GM23338 (cell line): ENCODE measurements at regions not wholly inside any gene's neighbourhood (a gene's known extent, or its start where the extent isn't known, plus 50 kb on each side); places are given as distances from the start of the nearest gene placed in this dataset.

ENCODE experiments used
- ATAC-seq: fragments of 200-7000 bp; cut with Tn5 transposase; 3 replicates; pipeline ENCODE4 v1.9.1; 2020
- DNase-seq: peaks from one replicate; pipeline ENCODE4 v3.0.0-alpha.2; 2015; ENCODE audit warnings: low spot score
- H2AFZ ChIP-seq: fragments of 200-600 bp; sonication (generic); 2 replicates; pipeline ENCODE4 v1.8.0; 2016; ENCODE audit warnings: antibody characterized with exemption, mild to moderate bottlenecking, moderate library complexity
- H3F3A ChIP-seq: fragments of 200-600 bp; sonication (generic); replicated peaks from 2 replicates; pipeline ENCODE4 v1.8.0; 2017; ENCODE audit warnings: antibody characterized with exemption, mixed run types, low read depth
- H3K27ac ChIP-seq: fragments of 200-600 bp; sonication (generic); 2 replicates; pipeline ENCODE4 v1.6.1; 2016; ENCODE audit warnings: low read depth
- H3K27me3 ChIP-seq: fragments of 200-600 bp; sonication (generic); 2 replicates; pipeline ENCODE4 v1.8.0; 2016; ENCODE audit warnings: mild to moderate bottlenecking, mixed run types, moderate library complexity; ENCODE audit not compliant: insufficient read depth
- H3K36me3 ChIP-seq: fragments of 200-600 bp; sonication (generic); 2 replicates; pipeline ENCODE4 v1.8.0; 2016; ENCODE audit warnings: mild to moderate bottlenecking; ENCODE audit not compliant: insufficient read depth
- H3K4me1 ChIP-seq: fragments of 200-600 bp; sonication (generic); 2 replicates; pipeline ENCODE4 v1.8.0; 2016; ENCODE audit warnings: mild to moderate bottlenecking, moderate library complexity; ENCODE audit not compliant: insufficient read depth
- H3K4me2 ChIP-seq: fragments of 200-600 bp; sonication (generic); 2 replicates; pipeline ENCODE4 v1.7.1; 2017; ENCODE audit warnings: mixed run types
- H3K4me3 ChIP-seq: fragments of 200-600 bp; sonication (generic); 2 replicates; pipeline ENCODE4 v1.6.1; 2016; ENCODE audit warnings: mixed run types
- H3K79me2 ChIP-seq: fragments of 200-600 bp; sonication (generic); replicated peaks from 2 replicates; pipeline ENCODE4 v1.8.0; 2017; ENCODE audit warnings: mild to moderate bottlenecking; ENCODE audit not compliant: insufficient read depth
- H3K9me2 ChIP-seq: fragments of 200-600 bp; sonication (generic); 2 replicates; pipeline ENCODE4 v1.8.0; 2017; ENCODE audit not compliant: insufficient read depth
- H4K20me1 ChIP-seq: fragments of 200-600 bp; sonication (generic); replicated peaks from 2 replicates; pipeline ENCODE4 v1.8.0; 2017; ENCODE audit warnings: mild to moderate bottlenecking; ENCODE audit not compliant: insufficient read depth
- H3K27ac Mint-ChIP-seq: 2 replicates; pipeline ENCODE4 v1.8.0; 2020; ENCODE audit warnings: inconsistent platforms, mild to moderate bottlenecking, moderate library complexity, mixed read lengths
- H3K27me3 Mint-ChIP-seq: 3 replicates; pipeline ENCODE4 v1.8.0; 2022; ENCODE audit warnings: low read depth, mild to moderate bottlenecking, moderate library complexity, mixed read lengths, inconsistent platforms; ENCODE audit not compliant: insufficient read depth, poor library complexity
- H3K36me3 Mint-ChIP-seq: 3 replicates; pipeline ENCODE4 v1.8.0; 2021; ENCODE audit warnings: low read depth, mild to moderate bottlenecking, inconsistent platforms, moderate library complexity, mixed read lengths
- H3K4me1 Mint-ChIP-seq: 3 replicates; pipeline ENCODE4 v1.8.0; 2020; ENCODE audit warnings: mild to moderate bottlenecking, inconsistent platforms, mixed read lengths
- H3K4me3 Mint-ChIP-seq: 3 replicates; pipeline ENCODE4 v1.8.0; 2021; ENCODE audit warnings: moderate library complexity, mild to moderate bottlenecking, inconsistent platforms, mixed read lengths
- H3K9me3 Mint-ChIP-seq: 3 replicates; pipeline ENCODE4 v1.8.0; 2020; ENCODE audit warnings: moderate library complexity, mild to moderate bottlenecking, inconsistent platforms, mixed read lengths
- CREB1 ChIP-seq: fragments of 250-450 bp; sonication (Bioruptor Pico); IDR thresholded peaks from 2 replicates; pipeline ENCODE4 v1.5.0; 2020; ENCODE audit warnings: low read depth, mild to moderate bottlenecking, moderate library complexity
- ETS1 ChIP-seq: IDR thresholded peaks from 2 replicates; pipeline ENCODE4 v1.6.1; 2016; ENCODE audit warnings: antibody characterized with exemption
- EZH2 ChIP-seq: fragments of 200-600 bp; sonication (generic); IDR thresholded peaks from one replicate; pipeline ENCODE4 v1.8.0; 2017; ENCODE audit warnings: antibody characterized with exemption, mild to moderate bottlenecking, low read depth; ENCODE audit not compliant: unreplicated experiment
- EZH2phosphoT487 ChIP-seq: fragments of 200-600 bp; sonication (generic); IDR thresholded peaks from one replicate; pipeline ENCODE4 v1.8.1; 2018; ENCODE audit warnings: antibody characterized with exemption; ENCODE audit not compliant: unreplicated experiment
- JUNB ChIP-seq: IDR thresholded peaks from one replicate; pipeline ENCODE4 v1.6.1; 2016; ENCODE audit warnings: antibody characterized with exemption; ENCODE audit not compliant: unreplicated experiment
- NANOG ChIP-seq: IDR thresholded peaks from 2 replicates; pipeline ENCODE4 v1.6.1; 2016; ENCODE audit warnings: antibody characterized with exemption, borderline replicate concordance
- POLR2AphosphoS5 ChIP-seq: IDR thresholded peaks from 2 replicates; pipeline ENCODE4 v1.6.1; 2016; ENCODE audit warnings: antibody characterized with exemption, low read depth
- REST ChIP-seq: IDR thresholded peaks from one replicate; pipeline ENCODE4 v1.6.1; 2018; ENCODE audit warnings: antibody characterized with exemption; ENCODE audit not compliant: unreplicated experiment
- STAT1 ChIP-seq: IDR thresholded peaks from one replicate; pipeline ENCODE4 v1.6.1; 2016; ENCODE audit warnings: antibody characterized with exemption; ENCODE audit not compliant: unreplicated experiment
- ZNF114 ChIP-seq: fragments of 250-450 bp; sonication (Bioruptor Pico); IDR thresholded peaks from 2 replicates; pipeline ENCODE4 v1.5.0; 2020; ENCODE audit warnings: mild to moderate bottlenecking, moderate library complexity
- ZNF331 ChIP-seq: fragments of 250-450 bp; sonication (Bioruptor Pico); IDR thresholded peaks from 2 replicates; pipeline ENCODE4 v1.5.0; 2020; ENCODE audit warnings: low read depth, mild to moderate bottlenecking, moderate library complexity
- TF ChIP-seq, protein P1 (sequence below): fragments of 250-450 bp; sonication (Bioruptor Pico); IDR thresholded peaks from 2 replicates; pipeline ENCODE4 v1.5.0; 2020; ENCODE audit warnings: mild to moderate bottlenecking, moderate library complexity
- TF ChIP-seq, protein P2 (sequence below), 2 experiments: fragments of 200-600 bp in 1 of 2; sonication (generic) in 1 of 2; conservative IDR thresholded peaks; 2 replicates each; pipeline versions ENCODE4 v1.5.1 to v1.6.1; 2016 to 2017; ENCODE audit warnings: antibody characterized with exemption in 2 of 2, low read depth in 2 of 2, mild to moderate bottlenecking in 2 of 2, moderate library complexity in 1 of 2

DNA sequence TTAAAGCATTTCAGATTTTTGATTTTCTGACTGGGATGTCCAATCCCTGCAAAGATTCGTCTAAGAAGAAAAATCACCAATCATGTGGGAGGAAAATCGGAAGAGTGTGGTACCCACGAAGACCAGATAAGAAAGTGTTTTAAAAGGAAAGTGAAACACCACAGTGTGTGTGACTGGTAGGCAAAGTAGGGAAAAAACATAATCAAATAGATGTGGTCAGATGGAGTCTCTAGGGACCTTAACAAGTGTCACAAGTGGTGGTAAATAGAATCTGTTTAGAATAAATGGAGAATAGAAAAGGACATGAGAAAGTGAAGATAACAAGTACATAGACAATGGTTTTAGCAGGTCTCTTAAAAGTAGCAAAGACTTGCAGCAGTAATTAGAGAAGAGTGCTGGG is 154.6 kb downstream of the SLC30A10 start:
- Histone ChIP-seq H3K27ac (no peak overlapping the region), H3K27me3 (no peaks in the 10 kb centered on the region), H3F3A (no peaks in the 10 kb centered on the region), H2AFZ (no peak overlapping the region), H3K4me3 (no peak overlapping the region), H3K36me3 (no peaks in the 10 kb centered on the region), H3K4me1 (no peaks in the 10 kb centered on the region), H4K20me1 (no peaks in the 10 kb centered on the region), H3K79me2 (no peaks in the 10 kb centered on the region), H3K4me2 (no peak overlapping the region), H3K9me2 (peaks cover 6% of the 10 kb centered on the region; the same call in 1 of the 2 replicates)
- H3K4me1 Mint-ChIP-seq: no peaks in the 10 kb centered on the region
- no peak for DNase-seq
- TF ChIP-seq POLR2AphosphoS5 (no peak), EZH2 (no peak), ZNF114 (CRISPR knock-in tag) (no peak), REST (no peak), JUNB (no peak), CREB1 (no peak), STAT1 (no peak), EZH2phosphoT487 (no peak), ZNF331 (CRISPR knock-in tag) (no peak), ETS1 (no peak), NANOG (no peak)
- TF ChIP-seq, protein P1, sequence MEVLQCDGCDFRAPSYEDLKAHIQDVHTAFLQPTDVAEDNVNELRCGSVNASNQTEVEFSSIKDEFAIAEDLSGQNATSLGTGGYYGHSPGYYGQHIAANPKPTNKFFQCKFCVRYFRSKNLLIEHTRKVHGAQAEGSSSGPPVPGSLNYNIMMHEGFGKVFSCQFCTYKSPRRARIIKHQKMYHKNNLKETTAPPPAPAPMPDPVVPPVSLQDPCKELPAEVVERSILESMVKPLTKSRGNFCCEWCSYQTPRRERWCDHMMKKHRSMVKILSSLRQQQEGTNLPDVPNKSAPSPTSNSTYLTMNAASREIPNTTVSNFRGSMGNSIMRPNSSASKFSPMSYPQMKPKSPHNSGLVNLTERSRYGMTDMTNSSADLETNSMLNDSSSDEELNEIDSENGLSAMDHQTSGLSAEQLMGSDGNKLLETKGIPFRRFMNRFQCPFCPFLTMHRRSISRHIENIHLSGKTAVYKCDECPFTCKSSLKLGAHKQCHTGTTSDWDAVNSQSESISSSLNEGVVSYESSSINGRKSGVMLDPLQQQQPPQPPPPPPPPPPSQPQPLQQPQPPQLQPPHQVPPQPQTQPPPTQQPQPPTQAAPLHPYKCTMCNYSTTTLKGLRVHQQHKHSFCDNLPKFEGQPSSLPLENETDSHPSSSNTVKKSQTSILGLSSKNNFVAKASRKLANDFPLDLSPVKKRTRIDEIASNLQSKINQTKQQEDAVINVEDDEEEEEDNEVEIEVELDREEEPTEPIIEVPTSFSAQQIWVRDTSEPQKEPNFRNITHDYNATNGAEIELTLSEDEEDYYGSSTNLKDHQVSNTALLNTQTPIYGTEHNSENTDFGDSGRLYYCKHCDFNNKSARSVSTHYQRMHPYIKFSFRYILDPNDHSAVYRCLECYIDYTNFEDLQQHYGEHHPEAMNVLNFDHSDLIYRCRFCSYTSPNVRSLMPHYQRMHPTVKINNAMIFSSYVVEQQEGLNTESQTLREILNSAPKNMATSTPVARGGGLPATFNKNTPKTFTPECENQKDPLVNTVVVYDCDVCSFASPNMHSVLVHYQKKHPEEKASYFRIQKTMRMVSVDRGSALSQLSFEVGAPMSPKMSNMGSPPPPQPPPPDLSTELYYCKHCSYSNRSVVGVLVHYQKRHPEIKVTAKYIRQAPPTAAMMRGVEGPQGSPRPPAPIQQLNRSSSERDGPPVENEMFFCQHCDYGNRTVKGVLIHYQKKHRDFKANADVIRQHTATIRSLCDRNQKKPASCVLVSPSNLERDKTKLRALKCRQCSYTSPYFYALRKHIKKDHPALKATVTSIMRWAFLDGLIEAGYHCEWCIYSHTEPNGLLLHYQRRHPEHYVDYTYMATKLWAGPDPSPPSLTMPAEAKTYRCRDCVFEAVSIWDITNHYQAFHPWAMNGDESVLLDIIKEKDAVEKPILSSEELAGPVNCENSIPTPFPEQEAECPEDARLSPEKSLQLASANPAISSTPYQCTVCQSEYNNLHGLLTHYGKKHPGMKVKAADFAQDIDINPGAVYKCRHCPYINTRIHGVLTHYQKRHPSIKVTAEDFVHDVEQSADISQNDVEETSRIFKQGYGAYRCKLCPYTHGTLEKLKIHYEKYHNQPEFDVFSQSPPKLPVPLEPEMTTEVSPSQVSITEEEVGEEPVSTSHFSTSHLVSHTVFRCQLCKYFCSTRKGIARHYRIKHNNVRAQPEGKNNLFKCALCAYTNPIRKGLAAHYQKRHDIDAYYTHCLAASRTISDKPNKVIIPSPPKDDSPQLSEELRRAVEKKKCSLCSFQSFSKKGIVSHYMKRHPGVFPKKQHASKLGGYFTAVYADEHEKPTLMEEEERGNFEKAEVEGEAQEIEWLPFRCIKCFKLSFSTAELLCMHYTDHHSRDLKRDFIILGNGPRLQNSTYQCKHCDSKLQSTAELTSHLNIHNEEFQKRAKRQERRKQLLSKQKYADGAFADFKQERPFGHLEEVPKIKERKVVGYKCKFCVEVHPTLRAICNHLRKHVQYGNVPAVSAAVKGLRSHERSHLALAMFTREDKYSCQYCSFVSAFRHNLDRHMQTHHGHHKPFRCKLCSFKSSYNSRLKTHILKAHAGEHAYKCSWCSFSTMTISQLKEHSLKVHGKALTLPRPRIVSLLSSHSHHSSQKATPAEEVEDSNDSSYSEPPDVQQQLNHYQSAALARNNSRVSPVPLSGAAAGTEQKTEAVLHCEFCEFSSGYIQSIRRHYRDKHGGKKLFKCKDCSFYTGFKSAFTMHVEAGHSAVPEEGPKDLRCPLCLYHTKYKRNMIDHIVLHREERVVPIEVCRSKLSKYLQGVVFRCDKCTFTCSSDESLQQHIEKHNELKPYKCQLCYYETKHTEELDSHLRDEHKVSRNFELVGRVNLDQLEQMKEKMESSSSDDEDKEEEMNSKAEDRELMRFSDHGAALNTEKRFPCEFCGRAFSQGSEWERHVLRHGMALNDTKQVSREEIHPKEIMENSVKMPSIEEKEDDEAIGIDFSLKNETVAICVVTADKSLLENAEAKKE (CRISPR knock-in tag): no peak
- TF ChIP-seq, protein P2, sequence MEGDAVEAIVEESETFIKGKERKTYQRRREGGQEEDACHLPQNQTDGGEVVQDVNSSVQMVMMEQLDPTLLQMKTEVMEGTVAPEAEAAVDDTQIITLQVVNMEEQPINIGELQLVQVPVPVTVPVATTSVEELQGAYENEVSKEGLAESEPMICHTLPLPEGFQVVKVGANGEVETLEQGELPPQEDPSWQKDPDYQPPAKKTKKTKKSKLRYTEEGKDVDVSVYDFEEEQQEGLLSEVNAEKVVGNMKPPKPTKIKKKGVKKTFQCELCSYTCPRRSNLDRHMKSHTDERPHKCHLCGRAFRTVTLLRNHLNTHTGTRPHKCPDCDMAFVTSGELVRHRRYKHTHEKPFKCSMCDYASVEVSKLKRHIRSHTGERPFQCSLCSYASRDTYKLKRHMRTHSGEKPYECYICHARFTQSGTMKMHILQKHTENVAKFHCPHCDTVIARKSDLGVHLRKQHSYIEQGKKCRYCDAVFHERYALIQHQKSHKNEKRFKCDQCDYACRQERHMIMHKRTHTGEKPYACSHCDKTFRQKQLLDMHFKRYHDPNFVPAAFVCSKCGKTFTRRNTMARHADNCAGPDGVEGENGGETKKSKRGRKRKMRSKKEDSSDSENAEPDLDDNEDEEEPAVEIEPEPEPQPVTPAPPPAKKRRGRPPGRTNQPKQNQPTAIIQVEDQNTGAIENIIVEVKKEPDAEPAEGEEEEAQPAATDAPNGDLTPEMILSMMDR (conservative IDR thresholded peaks at IDR 0.05; ENCODE audit: low read depth in 2 of 2): no peak
- H3K9me3 Mint-ChIP-seq: no peaks in the 10 kb centered on the region
- no peak for ATAC-seq
- H3K4me3 Mint-ChIP-seq: no peak overlapping the region
- H3K27ac Mint-ChIP-seq: no peak overlapping the region
- peaks cover 1% of the 10 kb centered on the region for H3K27me3 Mint-ChIP-seq
- no peaks in the 10 kb centered on the region for H3K36me3 Mint-ChIP-seq
